Medulla oblongata (tissue), 1 donor: ENCODE measurements at regions not wholly inside any gene's neighbourhood (a gene's known extent, or its start where the extent isn't known, plus 50 kb on each side); places are given as distances from the start of the nearest gene placed in this dataset.
"Not testable (repeated sequence)": the region's sequence is repeated elsewhere in the genome, so short reads cannot be mapped to it uniquely, and the experiment has no call there.

Experiments used
- DNase-seq: peaks from one replicate; pipeline ENCODE4 v3.0.0-alpha.2; 2015; ENCODE audit errors: extremely low spot score

- DNase-seq, result no peak
These were observed 190.4 kb upstream of the CRIM1 start for GRCh38 chr2:36165132-36165531.

- no peak for DNase-seq
These were observed 191.9 kb upstream of the CRIM1 start for GRCh38 chr2:36163520-36164254.

GRCh38 chr2:36157093-36157492 lies 198.5 kb upstream of the CRIM1 start:
- DNase-seq, result not testable (repeated sequence)

GRCh38 chr2:36147670-36148390 lies 207.7 kb upstream of the CRIM1 start:
- DNase-seq, result no peak

- no peak for DNase-seq
These were observed 208.8 kb upstream of the CRIM1 start for GRCh38 chr2:36146765-36147164.

GRCh38 chr2:36140391-36140790 lies 215.2 kb upstream of the CRIM1 start:
- no peak for DNase-seq

GRCh38 chr2:36137612-36138011 lies 218.0 kb upstream of the CRIM1 start:
- no peak for DNase-seq

GRCh38 chr2:36134281-36134680 lies 221.3 kb upstream of the CRIM1 start:
- DNase-seq, result no peak

GRCh38 chr2:36128359-36128758 lies 227.2 kb upstream of the CRIM1 start:
- DNase-seq, result no peak

- no peak for DNase-seq
These were observed 229.9 kb upstream of the CRIM1 start for GRCh38 chr2:36125702-36126101.

- no peak for DNase-seq
These were observed 231.6 kb upstream of the CRIM1 start for GRCh38 chr2:36123995-36124394.

- no peak for DNase-seq
These were observed 258.6 kb upstream of the CRIM1 start for GRCh38 chr2:36097022-36097421.

- DNase-seq, result not testable (repeated sequence)
These were observed 263.5 kb upstream of the CRIM1 start for GRCh38 chr2:36091844-36092741.

GRCh38 chr2:36088716-36089328 lies 266.8 kb upstream of the CRIM1 start:
- no peak for DNase-seq

- DNase-seq, result no peak
These were observed 268.2 kb upstream of the CRIM1 start for GRCh38 chr2:36087344-36087743.

- no peak for DNase-seq
These were observed 275.8 kb upstream of the CRIM1 start for GRCh38 chr2:36079793-36080192.

- DNase-seq, result no peak
These were observed 281.6 kb upstream of the CRIM1 start for GRCh38 chr2:36074008-36074407.

GRCh38 chr2:36071698-36072097 lies 283.9 kb upstream of the CRIM1 start:
- DNase-seq, result no peak

GRCh38 chr2:36069074-36069473 lies 286.5 kb upstream of the CRIM1 start:
- no peak for DNase-seq

- no peak for DNase-seq
These were observed 287.5 kb upstream of the CRIM1 start for GRCh38 chr2:36068086-36068485.

- DNase-seq, result no peak
These were observed 295.4 kb upstream of the CRIM1 start for GRCh38 chr2:36060133-36060532.

- DNase-seq, result no peak
These were observed 295.9 kb upstream of the CRIM1 start for GRCh38 chr2:36059691-36060090.
